Stimulated activated CD4-positive, alpha-beta T cell treated with anti-CD3 and anti-CD28 coated beads, Interleukin-1b, Interleukin-23, amount 100 ng/mL, for 1 hour (primary cell): ENCODE measurements at regions not wholly inside any gene's neighbourhood (a gene's known extent, or its start where the extent isn't known, plus 50 kb on each side); places are given as distances from the start of the nearest gene placed in this dataset.

Source experiments
- DNase-seq, 2 donors: peaks; one replicate each; pipeline ENCODE4 v3.0.0-alpha.2; 2020; ENCODE audit warnings: low read depth in 2 of 2

GRCh38 chr20:24334830-24335229 is 134.6 kb upstream of the SYNDIG1 start:
- DNase-seq, result no peak

GRCh38 chr20:24332956-24333355 is 136.5 kb upstream of the SYNDIG1 start:
- no peak for DNase-seq

- DNase-seq, result no peak
These were observed 137.5 kb upstream of the SYNDIG1 start for GRCh38 chr20:24331939-24332338.

GRCh38 chr20:24328901-24329300 is 140.5 kb upstream of the SYNDIG1 start:
- DNase-seq, result no peak

- DNase-seq, result no peak
These were observed 147.5 kb upstream of the SYNDIG1 start for GRCh38 chr20:24321973-24322372.

GRCh38 chr20:24318569-24319352 is 150.7 kb upstream of the SYNDIG1 start:
- DNase-seq, result no peak

GRCh38 chr20:24317224-24317623 is 152.2 kb upstream of the SYNDIG1 start:
- DNase-seq, result no peak

GRCh38 chr20:24316731-24317130 is 152.7 kb upstream of the SYNDIG1 start:
- DNase-seq, result no peak

GRCh38 chr20:24314053-24314452 is 155.4 kb upstream of the SYNDIG1 start:
- DNase-seq, result no peak

GRCh38 chr20:24309596-24309995 is 159.8 kb upstream of the SYNDIG1 start:
- no peak for DNase-seq

GRCh38 chr20:24305371-24305770 is 164.1 kb upstream of the SYNDIG1 start:
- no peak for DNase-seq

GRCh38 chr20:24304291-24304690 is 165.1 kb upstream of the SYNDIG1 start:
- no peak for DNase-seq

- DNase-seq, result no peak
These were observed 165.8 kb upstream of the SYNDIG1 start for GRCh38 chr20:24303393-24304170.

- no peak for DNase-seq
These were observed 171.4 kb upstream of the SYNDIG1 start for GRCh38 chr20:24297993-24298392.

- no peak for DNase-seq
These were observed 172.8 kb upstream of the SYNDIG1 start for GRCh38 chr20:24296477-24297261.

GRCh38 chr20:24291014-24291413 is 178.4 kb upstream of the SYNDIG1 start:
- no peak for DNase-seq

- DNase-seq, result no peak
These were observed 179.5 kb upstream of the SYNDIG1 start for GRCh38 chr20:24289737-24290481.

GRCh38 chr20:24283186-24283585 is 186.2 kb upstream of the SYNDIG1 start:
- no peak for DNase-seq

GRCh38 chr20:24277196-24277595 is 192.2 kb upstream of the SYNDIG1 start:
- DNase-seq, result no peak

GRCh38 chr20:24275946-24276705 is 193.3 kb upstream of the SYNDIG1 start:
- no peak for DNase-seq

GRCh38 chr20:24273251-24273650 is 196.2 kb upstream of the SYNDIG1 start:
- DNase-seq, result no peak
